Body of pancreas (tissue), 4 donors: ENCODE measurements at regions not wholly inside any gene's neighbourhood (a gene's known extent, or its start where the extent isn't known, plus 50 kb on each side); places are given as distances from the start of the nearest gene placed in this dataset.
A peak's percentile ranks its signal among the peaks of the same experiment; 100 is the strongest.

Source experiments
- CTCF ChIP-seq, 7 experiments: fragments of 450-650 bp in 4 of 7; fragments of 200-600 bp in 3 of 7; sonication (generic) in 3 of 7; IDR thresholded peaks; one replicate each; pipeline ENCODE4 v1.5.1; 2016 to 2019; ENCODE audit warnings: antibody characterized with exemption in 7 of 7
- POLR2A ChIP-seq, 3 donors: fragments of 450-650 bp; IDR thresholded peaks; one replicate each; pipeline ENCODE4 v1.6.1; 2016; ENCODE audit warnings: antibody characterized with exemption in 3 of 3, mild to moderate bottlenecking in 2 of 3

DNA sequence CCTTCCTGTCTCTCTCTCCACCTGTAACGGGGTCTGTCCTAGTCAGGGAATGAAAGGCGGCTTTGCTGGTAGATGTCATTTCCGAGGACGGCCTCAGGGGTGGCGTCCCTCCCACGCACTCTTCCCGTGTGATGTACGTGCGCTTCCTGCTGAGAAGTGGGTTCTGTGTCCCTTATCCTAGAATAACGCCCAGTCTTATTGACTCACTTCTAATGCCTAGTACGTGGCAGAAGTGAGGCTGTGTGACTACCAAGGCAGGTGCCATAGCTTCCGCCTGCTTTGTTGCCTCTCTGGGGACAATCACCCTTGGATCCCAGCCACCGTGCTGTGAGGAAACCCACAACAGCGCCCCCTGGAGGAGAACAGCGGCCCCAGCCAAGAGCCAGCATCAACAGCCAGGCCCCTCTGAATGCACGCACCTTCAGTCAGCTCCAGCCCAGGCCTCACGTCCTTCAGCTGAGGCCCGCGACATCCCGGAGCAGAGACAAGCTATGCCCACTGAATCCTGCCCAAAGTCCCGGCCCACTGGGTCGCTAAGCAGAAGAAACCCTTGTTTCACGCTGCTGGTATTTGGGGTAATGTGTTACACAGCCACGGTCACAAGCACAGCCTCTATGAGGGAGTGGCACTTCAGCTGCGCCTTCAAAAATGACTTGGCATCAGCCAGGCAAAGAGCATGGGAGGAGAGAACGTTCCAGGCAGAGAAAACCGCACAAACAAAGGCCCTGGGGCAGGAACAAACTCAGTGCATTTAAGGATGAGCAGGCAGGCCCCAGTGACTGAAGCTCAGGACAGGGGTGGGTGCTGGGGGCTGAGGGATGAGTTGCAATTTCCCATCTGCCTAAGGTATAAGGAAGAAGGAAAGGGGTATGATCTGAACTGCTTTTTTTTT is 224.2 kb downstream of the NFATC2 start:
- peak in 6 of 7 experiments; percentile 21 to 52 (median 42) for TF ChIP-seq CTCF (IDR thresholded peaks at IDR 0.05)
- no peak for TF ChIP-seq POLR2A (IDR thresholded peaks at IDR 0.05)
